ENCODE measurements at regions not wholly inside any gene's neighbourhood (a gene's known extent, or its start where the extent isn't known, plus 50 kb on each side); places are given as distances from the start of the nearest gene placed in this dataset.

- 54 to 66% methylated on average over 5 to 6 of the region's 6 CpGs for WGBS, 2 donors
- no peaks in the 10 kb centered on the region for H3K4me1 ChIP-seq
- peak; percentile 8 for DNase-seq
Observed at GRCh38 chr1:47679301-47679791, 241.5 kb downstream of the FOXD2 start.

GRCh38 chr1:47679826-47680225, 242.0 kb downstream of the FOXD2 start:
- DNase-seq, result peak; percentile 2
- no peaks in the 10 kb centered on the region for H3K27me3 ChIP-seq
- no peak overlapping the region for H3K27ac ChIP-seq
- intact Hi-C loops (cut with DNase I; ENCODE audit: low total_unique reads), result no loop called here
- no peaks in the 10 kb centered on the region for H3K4me1 ChIP-seq
- H3K36me3 ChIP-seq (ENCODE audit: low read depth, missing control alignments), result no peaks in the 10 kb centered on the region
- no peaks in the 10 kb centered on the region for H3K9me3 ChIP-seq
- TF ChIP-seq CTCF (IDR thresholded peaks at IDR 0.05) (no peak), POLR2A (IDR thresholded peaks at IDR 0.05) (no peak)
- H3K4me3 ChIP-seq, result no peak overlapping the region
- 80 to 92% methylated on average over 5 to 7 of the region's 7 CpGs for WGBS, 2 donors

More at GRCh38 chr1:47679301-47679791, 241.5 kb downstream of the FOXD2 start:
- no peaks in the 10 kb centered on the region for H3K9me3 ChIP-seq
- no peak overlapping the region for H3K27ac ChIP-seq
- no peaks in the 10 kb centered on the region for H3K27me3 ChIP-seq
- H3K4me3 ChIP-seq, result no peak overlapping the region
- TF ChIP-seq CTCF (IDR thresholded peaks at IDR 0.05) (no peak), POLR2A (IDR thresholded peaks at IDR 0.05) (no peak)
- H3K36me3 ChIP-seq (ENCODE audit: low read depth, missing control alignments), result no peaks in the 10 kb centered on the region
- intact Hi-C loops (cut with DNase I; ENCODE audit: low total_unique reads), result no loop called here

GRCh38 chr1:47680815-47681475, 243.1 kb downstream of the FOXD2 start:
- intact Hi-C loops (cut with DNase I; ENCODE audit: low total_unique reads), result no loop called here
- 89% methylated on average over 8 to 10 of the region's 10 CpGs for WGBS, 2 donors
- Histone ChIP-seq H3K9me3 (no peaks in the 10 kb centered on the region), H3K27me3 (no peaks in the 10 kb centered on the region), H3K27ac (no peak overlapping the region), H3K36me3 (ENCODE audit: low read depth, missing control alignments) (no peaks in the 10 kb centered on the region), H3K4me1 (no peaks in the 10 kb centered on the region), H3K4me3 (no peak overlapping the region)
- DNase-seq, result no peak
- no peak for TF ChIP-seq POLR2A (IDR thresholded peaks at IDR 0.05)
- TF ChIP-seq CTCF (IDR thresholded peaks at IDR 0.05), result no peak

GRCh38 chr1:47681735-47682134, 243.9 kb downstream of the FOXD2 start:
- peak; percentile 4 for DNase-seq
- no peaks in the 10 kb centered on the region for H3K36me3 ChIP-seq (ENCODE audit: low read depth, missing control alignments)

More at GRCh38 chr1:47681735-47682134, 243.9 kb downstream of the FOXD2 start:
- H3K27me3 ChIP-seq, result no peaks in the 10 kb centered on the region
- intact Hi-C loops (cut with DNase I; ENCODE audit: low total_unique reads), result no loop called here
- no peaks in the 10 kb centered on the region for H3K9me3 ChIP-seq
- no peak overlapping the region for H3K27ac ChIP-seq
- 89 to 94% methylated on average over 4 of the region's 4 CpGs for WGBS, 2 donors
- H3K4me3 ChIP-seq, result no peak overlapping the region
- no peaks in the 10 kb centered on the region for H3K4me1 ChIP-seq
- TF ChIP-seq CTCF (IDR thresholded peaks at IDR 0.05), result no peak
- no peak for TF ChIP-seq POLR2A (IDR thresholded peaks at IDR 0.05)
